Activated CD4-positive, alpha-beta T cell treated with anti-CD3 and anti-CD28 coated beads for 24 hours (primary cell): ENCODE measurements at regions not wholly inside any gene's neighbourhood (a gene's known extent, or its start where the extent isn't known, plus 50 kb on each side); places are given as distances from the start of the nearest gene placed in this dataset.
"Not testable (repeated sequence)": the region's sequence is repeated elsewhere in the genome, so short reads cannot be mapped to it uniquely, and the experiment has no call there.

Experiments used
- DNase-seq, 2 donors: peaks; one replicate each; pipeline ENCODE4 v3.0.0-alpha.2; 2020; ENCODE audit warnings: low read depth in 2 of 2

- not testable (repeated sequence) for DNase-seq
Observed at GRCh38 chr16:88266935-88267551, 115.7 kb upstream of the ZNF469 start.

DNA sequence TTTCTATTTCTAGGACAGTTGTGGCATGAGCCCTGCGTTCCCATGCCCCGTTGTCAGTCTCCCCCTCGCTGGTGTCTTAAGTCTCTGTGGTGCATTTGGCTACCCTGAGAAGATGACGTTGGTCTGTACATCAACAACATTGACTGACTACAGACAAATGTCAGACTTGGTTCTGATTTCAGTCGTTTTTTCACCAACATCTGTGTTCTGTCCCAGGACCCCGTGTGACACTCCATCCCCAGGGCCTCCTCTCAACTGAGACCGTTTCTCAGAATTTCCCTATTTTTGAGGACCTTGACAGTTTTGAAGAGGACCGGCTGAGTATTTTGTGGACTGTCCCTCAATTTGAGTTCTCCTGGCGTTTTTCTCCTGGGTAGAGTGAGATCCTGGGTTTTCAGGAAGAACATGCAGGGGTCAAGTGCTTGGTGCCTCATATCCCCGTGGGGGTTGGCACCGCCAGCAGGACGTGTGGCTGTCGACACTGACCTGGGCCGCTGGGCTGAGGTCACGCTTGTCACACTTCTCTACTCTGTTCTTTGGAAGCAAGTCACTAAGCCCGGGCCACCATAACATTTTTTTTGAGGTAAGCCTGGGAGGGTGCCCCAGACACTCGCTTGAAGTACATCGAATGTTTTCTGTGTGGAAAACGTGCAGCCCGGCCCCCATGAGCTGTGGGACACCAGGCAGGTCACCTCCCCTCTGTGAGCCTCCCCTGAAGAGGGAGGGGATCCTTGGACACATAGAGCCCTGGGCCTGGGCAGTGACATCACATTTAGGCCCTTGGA lies 114.4 kb upstream of the ZNF469 start:
- not testable (repeated sequence) for DNase-seq

DNA sequence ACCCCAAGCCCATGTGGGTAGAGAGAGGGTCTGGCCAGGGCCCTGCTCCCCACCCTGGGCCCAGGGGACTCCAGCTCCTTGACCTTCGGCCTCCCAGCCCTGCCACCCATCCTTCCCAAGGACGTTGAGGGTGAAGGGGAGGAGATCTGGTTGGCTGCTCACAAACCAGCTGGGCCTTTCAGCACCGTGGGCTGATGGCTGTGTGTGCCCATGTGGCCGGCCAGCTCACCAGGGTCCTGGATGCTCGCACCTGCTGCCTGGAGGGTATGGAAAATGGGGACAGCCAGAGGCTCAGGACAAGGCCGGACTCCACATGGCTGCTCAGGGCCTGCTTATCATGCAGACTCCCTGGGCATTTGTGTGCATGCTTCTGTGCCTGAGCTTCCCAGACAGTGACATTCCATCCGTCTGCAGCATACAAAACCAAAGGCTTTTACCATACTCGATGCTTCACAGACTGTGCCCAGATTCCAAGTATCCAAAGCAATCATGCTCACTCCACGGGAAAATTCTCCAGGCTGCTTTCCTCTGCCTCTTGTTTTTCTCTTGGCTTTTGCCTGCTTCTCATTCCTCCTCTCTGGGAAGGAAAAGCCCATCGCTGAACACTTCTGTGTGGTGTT lies 112.5 kb upstream of the ZNF469 start:
- DNase-seq: not testable (repeated sequence)

GRCh38 chr16:88271296-88271695 lies 111.5 kb upstream of the ZNF469 start:
- DNase-seq: not testable (repeated sequence)

- not testable (repeated sequence) for DNase-seq
Observed at GRCh38 chr16:88271776-88272175, 111.0 kb upstream of the ZNF469 start.

- DNase-seq: not testable (repeated sequence)
Observed at GRCh38 chr16:88272437-88272836, 110.3 kb upstream of the ZNF469 start.

- not testable (repeated sequence) for DNase-seq
Observed at GRCh38 chr16:88274126-88274750, 108.5 kb upstream of the ZNF469 start.

- DNase-seq: no peak
Observed at GRCh38 chr16:88274847-88275246, 107.9 kb upstream of the ZNF469 start.

DNA sequence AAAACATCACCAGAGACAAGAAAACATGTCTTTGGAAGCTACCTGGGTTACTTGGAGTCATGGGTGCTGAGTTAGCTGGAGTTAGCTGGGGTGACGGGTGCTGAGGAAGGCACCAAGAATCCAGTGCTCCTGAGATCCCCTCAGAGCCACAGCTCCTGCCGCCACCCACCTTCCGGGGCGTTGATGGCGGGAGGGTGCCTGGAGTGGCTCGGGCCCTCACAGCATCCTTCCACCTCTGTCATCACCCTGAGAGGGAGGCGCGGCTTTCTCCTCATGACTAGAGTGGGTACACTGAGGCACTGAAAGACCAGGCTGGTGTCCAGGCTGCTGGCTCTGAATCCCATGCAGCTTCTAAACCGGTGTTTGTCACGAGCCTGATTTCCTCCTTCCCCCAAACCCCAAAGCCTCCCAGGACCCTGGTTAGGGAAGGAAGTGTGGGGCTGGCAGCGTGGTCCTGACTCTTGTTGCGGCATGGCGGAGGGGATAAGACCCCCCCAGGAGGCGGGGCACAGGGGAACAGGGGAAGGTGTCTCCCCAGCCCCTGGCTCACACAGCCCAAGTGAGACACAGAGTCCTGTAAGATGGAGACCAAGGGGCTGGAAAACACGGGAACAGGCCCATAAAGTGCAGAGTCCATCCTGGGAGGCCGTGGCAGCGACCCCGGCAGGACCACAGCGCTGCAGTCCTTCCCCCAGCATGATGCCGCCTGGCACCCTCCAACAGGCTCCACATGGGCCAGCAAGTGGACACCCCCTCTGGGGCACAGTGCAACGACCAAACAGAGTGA lies 107.2 kb upstream of the ZNF469 start:
- DNase-seq: not testable (repeated sequence)

GRCh38 chr16:88276123-88276588 lies 106.6 kb upstream of the ZNF469 start:
- DNase-seq: not testable (repeated sequence)

DNA sequence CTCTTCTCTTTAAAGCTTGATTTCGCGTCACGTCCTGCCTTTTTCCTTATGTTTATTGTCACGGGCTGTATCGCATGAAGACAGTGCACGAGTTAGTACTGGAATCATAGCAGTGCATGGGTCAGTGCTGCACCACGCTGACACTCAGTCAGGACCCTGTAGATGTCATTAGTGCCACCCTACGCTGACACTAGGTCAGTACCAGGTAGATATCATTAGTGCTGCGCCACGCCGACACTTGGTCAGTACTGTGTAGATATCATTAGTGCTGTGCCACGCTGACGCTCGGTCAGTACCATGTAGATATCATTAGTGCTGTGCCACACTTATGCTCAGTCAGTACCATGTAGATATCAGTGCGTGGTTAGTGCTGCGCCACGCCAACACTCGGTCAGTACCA lies 106.2 kb upstream of the ZNF469 start:
- DNase-seq: no peak

DNA sequence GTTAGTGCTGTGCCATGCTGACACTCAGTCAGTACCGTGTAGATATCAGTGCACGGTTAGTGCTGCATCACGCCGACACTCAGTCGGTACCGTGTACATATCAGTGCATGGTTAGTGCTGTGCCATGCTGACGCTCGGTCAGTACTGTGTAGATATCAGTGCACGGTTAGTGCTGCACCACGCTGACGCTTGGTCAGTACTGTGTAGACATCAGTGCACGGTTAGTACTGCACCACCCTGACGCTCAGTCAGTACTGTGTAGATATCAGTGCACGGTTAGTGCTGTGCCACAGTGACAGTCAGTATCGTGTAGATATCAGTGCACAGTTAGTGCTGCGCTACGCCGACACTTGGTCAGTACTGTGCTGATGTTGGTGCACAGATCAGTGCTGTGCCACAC lies 102.8 kb upstream of the ZNF469 start:
- DNase-seq: no peak

DNA sequence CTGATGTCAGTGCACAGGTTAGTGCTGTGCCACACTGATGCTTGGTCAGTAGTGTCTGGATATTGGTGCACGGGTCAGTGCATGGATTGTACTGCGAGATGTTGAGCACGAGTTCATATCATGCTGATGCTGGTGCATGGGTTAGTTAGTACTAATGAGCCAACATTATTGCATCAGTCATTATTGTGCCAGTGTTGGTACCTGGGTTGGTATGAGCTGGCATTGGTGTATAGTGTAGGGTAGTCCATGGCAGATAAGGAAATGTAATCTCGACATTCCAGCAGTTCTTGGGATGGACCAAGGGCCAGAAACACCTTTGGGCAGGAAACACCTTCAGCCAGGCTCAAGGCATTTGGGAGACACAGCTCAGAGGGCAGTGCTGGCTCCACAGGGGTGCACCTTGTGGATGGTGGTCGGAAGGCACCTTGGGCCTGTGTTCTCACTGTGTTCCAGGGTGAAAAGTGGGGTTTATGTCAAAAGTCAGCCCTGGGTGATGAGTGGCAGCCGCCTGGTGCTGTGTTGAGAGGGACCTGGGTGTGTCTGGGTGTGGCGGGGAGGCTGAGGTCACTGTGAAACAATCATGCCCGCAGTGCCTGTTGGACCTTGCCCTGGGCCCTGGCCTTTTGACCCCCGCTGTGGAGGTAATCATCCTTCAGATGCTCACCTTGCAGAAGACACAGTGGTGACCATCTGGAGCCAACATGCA lies 100.7 kb upstream of the ZNF469 start:
- DNase-seq: no peak

DNA sequence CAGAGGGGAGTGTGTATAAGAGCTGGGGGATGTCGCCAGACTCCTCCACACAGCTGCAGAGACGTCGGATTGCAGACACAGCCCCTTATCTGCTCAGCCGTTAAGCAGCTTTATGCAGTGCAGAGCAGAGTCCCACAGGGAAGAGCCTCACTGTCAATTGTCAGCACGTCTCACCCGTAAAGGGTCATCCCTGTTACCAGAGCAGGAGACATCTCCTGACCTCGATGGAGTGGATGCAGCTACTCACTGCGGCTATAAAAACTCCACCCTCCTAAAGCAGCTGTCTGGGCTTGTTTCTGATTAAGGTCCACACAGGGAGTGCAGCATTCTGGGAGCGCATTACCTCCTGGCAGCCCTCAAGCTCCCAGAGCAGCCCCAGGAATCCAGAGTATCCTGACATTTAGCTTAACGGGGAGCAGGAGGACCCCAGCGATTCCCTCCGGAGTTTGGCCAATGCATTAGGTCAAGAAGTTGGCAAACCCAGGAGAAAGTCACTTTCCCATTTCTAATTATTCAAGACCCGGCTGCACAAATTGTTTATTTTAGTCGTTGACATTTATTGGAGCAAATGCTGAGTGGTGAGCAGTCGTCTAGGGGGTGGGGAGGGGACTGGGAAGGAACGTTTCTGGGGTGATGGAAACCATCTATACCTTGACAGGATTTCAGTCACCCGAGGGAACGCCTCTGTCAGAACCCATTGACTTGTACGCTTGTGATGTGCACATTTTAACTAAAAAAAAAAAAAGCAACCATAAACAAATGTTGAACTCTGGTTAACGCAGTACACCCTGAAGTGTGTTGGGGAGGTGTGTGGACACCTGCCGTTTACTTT lies 100.0 kb upstream of the ZNF469 start:
- no peak for DNase-seq

GRCh38 chr16:88283596-88283995 lies 99.2 kb upstream of the ZNF469 start:
- DNase-seq: no peak

- no peak for DNase-seq
Observed at GRCh38 chr16:88284101-88284500, 98.7 kb upstream of the ZNF469 start.

- no peak for DNase-seq
Observed at GRCh38 chr16:88284626-88285513, 97.9 kb upstream of the ZNF469 start.

DNA sequence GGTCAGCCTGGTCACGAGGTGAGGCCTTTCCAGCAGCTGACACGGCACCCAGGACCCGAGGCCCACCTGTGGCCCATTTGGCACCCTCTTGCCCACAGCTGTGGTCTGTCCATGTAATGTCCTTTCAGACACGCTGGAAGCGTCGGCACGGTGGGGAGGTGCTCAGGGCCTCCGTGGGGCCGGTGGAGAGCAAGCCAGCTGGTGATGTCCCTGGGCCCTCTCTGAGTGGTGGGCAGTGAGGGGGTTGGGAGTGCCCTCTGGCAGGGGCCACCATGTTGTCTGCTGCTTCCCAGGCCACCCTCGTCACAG lies 97.3 kb upstream of the ZNF469 start:
- DNase-seq: no peak

GRCh38 chr16:88286301-88286923 lies 96.3 kb upstream of the ZNF469 start:
- no peak for DNase-seq
